ENCODE measurements at regions not wholly inside any gene's neighbourhood (a gene's known extent, or its start where the extent isn't known, plus 50 kb on each side); places are given as distances from the start of the nearest gene placed in this dataset.

GRCh38 chr14:29459531-29459930 is 468.1 kb downstream of the PRKD1 start:
- no peak overlapping the region for H3K23ac ChIP-seq (ENCODE audit: low read depth, low read length)
- intact Hi-C loops (cut with micrococcal nuclease) = no loop called here
- no peak overlapping the region for H3K27ac ChIP-seq (ENCODE audit: insufficient read depth, low read length)
- H3K56ac ChIP-seq (ENCODE audit: extremely low read depth, insufficient read depth, low read length) = no peak overlapping the region
- no peak overlapping the region for H3K9ac ChIP-seq (ENCODE audit: low read depth, low read length)
- H3K4me1 ChIP-seq (ENCODE audit: control insufficient read depth, insufficient read depth, low read length) = no peaks in the 10 kb centered on the region
- ATAC-seq (ENCODE audit: low read depth) (no peak), DNase-seq (no peak)
- H2AK5ac ChIP-seq (ENCODE audit: low read depth, low read length) = no peak overlapping the region
- no peak overlapping the region for H2BK15ac ChIP-seq (ENCODE audit: low read depth, low read length)
- POLR2A ChIA-PET (ENCODE audit: unreplicated experiment) = no interaction called here
- no peak overlapping the region for H3K4ac ChIP-seq (ENCODE audit: low read depth, low read length)
- no peaks in the 10 kb centered on the region for H3K79me1 ChIP-seq (ENCODE audit: low read depth in 1 of 2, low read length in 2 of 2)
- WGBS, 2 experiments (ENCODE audit: extremely low coverage in 2 of 2, insufficient read length in 1 of 2) = no CpG with 5 or more reads among the region's 5 CpGs
- H2BK20ac ChIP-seq (ENCODE audit: low read depth, low read length) = no peak overlapping the region
- CTCF ChIA-PET = interaction anchor here (0.9 kb wide), 1 partner anchor 23 kb away, joined by 3 read pairs; no protein-coding TSS in a partner anchor
- no peaks in the 10 kb centered on the region for H3K27me3 ChIP-seq (ENCODE audit: control insufficient read depth, insufficient read depth, low read length)
- TF ChIP-seq BHLHE40 (IDR thresholded peaks at IDR 0.05; ENCODE audit: low read depth, low read length) (no peak), NFE2L2 (IDR thresholded peaks at IDR 0.05; ENCODE audit: low read depth, low read length) (no peak), RAD21 (IDR thresholded peaks at IDR 0.05; ENCODE audit: low read length) (no peak), MAZ (IDR thresholded peaks at IDR 0.05; ENCODE audit: borderline replicate concordance, low read depth, low read length) (no peak), RCOR1 (IDR thresholded peaks at IDR 0.05; ENCODE audit: insufficient replicate concordance, low read length) (no peak), MXI1 (IDR thresholded peaks at IDR 0.05; ENCODE audit: borderline replicate concordance, low read depth, low read length) (no peak), MAFK (IDR thresholded peaks at IDR 0.05; ENCODE audit: low read depth, low read length) (no peak), USF2 (IDR thresholded peaks at IDR 0.05; ENCODE audit: low read depth, low read length) (no peak), POLR2A (IDR thresholded peaks at IDR 0.05; ENCODE audit: low read depth, low read length) (no peak), CHD1 (IDR thresholded peaks at IDR 0.05; ENCODE audit: low read depth, low read length) (no peak), FOS (IDR thresholded peaks at IDR 0.05; ENCODE audit: low read depth, low read length) (no peak), CEBPB (IDR thresholded peaks at IDR 0.05; ENCODE audit: low read depth, low read length) (no peak), RFX5 (IDR thresholded peaks at IDR 0.05; ENCODE audit: low read depth, low read length) (no peak), ELK1 (IDR thresholded peaks at IDR 0.05; ENCODE audit: borderline replicate concordance, low read depth, low read length) (no peak), SMC3 (IDR thresholded peaks at IDR 0.05; ENCODE audit: low read depth, low read length) (no peak)
- TF ChIP-seq, protein P1, sequence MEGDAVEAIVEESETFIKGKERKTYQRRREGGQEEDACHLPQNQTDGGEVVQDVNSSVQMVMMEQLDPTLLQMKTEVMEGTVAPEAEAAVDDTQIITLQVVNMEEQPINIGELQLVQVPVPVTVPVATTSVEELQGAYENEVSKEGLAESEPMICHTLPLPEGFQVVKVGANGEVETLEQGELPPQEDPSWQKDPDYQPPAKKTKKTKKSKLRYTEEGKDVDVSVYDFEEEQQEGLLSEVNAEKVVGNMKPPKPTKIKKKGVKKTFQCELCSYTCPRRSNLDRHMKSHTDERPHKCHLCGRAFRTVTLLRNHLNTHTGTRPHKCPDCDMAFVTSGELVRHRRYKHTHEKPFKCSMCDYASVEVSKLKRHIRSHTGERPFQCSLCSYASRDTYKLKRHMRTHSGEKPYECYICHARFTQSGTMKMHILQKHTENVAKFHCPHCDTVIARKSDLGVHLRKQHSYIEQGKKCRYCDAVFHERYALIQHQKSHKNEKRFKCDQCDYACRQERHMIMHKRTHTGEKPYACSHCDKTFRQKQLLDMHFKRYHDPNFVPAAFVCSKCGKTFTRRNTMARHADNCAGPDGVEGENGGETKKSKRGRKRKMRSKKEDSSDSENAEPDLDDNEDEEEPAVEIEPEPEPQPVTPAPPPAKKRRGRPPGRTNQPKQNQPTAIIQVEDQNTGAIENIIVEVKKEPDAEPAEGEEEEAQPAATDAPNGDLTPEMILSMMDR (conservative IDR thresholded peaks at IDR 0.05; ENCODE audit: low read depth, low read length) = no peak
- H4K5ac ChIP-seq (ENCODE audit: low read depth, low read length) = no peak overlapping the region
- no peaks in the 10 kb centered on the region for H3K9me1 ChIP-seq (ENCODE audit: insufficient read depth, low read length)
- H3K18ac ChIP-seq (ENCODE audit: low read depth, low read length) = no peak overlapping the region
- BruUV-seq (replicated peaks) = no TSS peak
- dilution Hi-C loops (cut with HindIII; ENCODE audit: low sequenced_read_pairs, unreplicated experiment) = no loop called here
- no peak overlapping the region for H3K4me3 ChIP-seq (ENCODE audit: insufficient read depth, low read depth, low read length)
- H3K4me2 ChIP-seq (ENCODE audit: low read depth, low read length) = no peak overlapping the region
- no peaks in the 10 kb centered on the region for H4K20me1 ChIP-seq (ENCODE audit: insufficient read depth, low read length)
- no peaks in the 10 kb centered on the region for H3K9me3 ChIP-seq (ENCODE audit: control insufficient read depth, insufficient read depth, low read length)
- H2AK9ac ChIP-seq (replicated peaks; ENCODE audit: low read depth, low read length, poor library complexity) = no peak overlapping the region
- in situ Hi-C loops (cut with MboI; ENCODE audit: low sequenced_read_pairs) = no loop called here
- no peak overlapping the region for H4K91ac ChIP-seq (ENCODE audit: insufficient read depth, low read depth, low read length)
- H2AFZ ChIP-seq (replicated peaks; ENCODE audit: low read length, poor library complexity) = no peak overlapping the region
- no peak overlapping the region for H2BK120ac ChIP-seq (ENCODE audit: low read depth, low read length)
- H2BK5ac ChIP-seq (ENCODE audit: low read depth, low read length, poor library complexity, severe bottlenecking) = no peak overlapping the region
- no peak overlapping the region for H4K8ac ChIP-seq (ENCODE audit: low read depth in 2 of 2, low read length in 2 of 2)
- no peak overlapping the region for H3K14ac ChIP-seq (replicated peaks; ENCODE audit: low read depth, low read length)
- no peaks in the 10 kb centered on the region for H3K36me3 ChIP-seq (ENCODE audit: control insufficient read depth, insufficient read depth, low read length)

All from IMR-90 (cell line).